ENCODE measurements at regions not wholly inside any gene's neighbourhood (a gene's known extent, or its start where the extent isn't known, plus 50 kb on each side); places are given as distances from the start of the nearest gene placed in this dataset.

DNA sequence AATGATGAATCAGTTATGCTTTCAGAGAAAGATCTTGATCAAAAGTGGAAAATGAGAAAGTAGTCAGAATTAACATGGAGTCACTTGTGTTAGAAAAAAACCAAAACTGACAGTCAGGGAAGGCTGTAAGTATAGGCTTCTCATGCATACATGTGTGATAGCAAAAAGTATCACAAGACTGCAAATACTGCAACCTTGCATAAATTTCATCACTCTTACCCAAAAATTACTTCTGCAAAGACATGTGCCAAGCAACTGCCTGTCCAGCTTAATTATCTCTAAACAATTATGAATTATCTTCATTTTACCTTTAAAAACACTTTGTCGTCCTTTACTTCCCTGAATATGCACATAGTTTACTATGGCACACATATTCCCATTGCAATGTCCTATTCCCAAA lies 2466.4 kb upstream of the PCDH20 start:
- H3K4me1 ChIP-seq = no peaks in the 10 kb centered on the region
- no peaks in the 10 kb centered on the region for H3K36me3 ChIP-seq
- no peak overlapping the region for H3K27ac ChIP-seq
- ATAC-seq (no peak), DNase-seq (no peak)
- no peaks in the 10 kb centered on the region for H3K27me3 ChIP-seq (ENCODE audit: low read depth)
- H3K4me3 ChIP-seq = no peak overlapping the region
- TF ChIP-seq, protein P1, sequence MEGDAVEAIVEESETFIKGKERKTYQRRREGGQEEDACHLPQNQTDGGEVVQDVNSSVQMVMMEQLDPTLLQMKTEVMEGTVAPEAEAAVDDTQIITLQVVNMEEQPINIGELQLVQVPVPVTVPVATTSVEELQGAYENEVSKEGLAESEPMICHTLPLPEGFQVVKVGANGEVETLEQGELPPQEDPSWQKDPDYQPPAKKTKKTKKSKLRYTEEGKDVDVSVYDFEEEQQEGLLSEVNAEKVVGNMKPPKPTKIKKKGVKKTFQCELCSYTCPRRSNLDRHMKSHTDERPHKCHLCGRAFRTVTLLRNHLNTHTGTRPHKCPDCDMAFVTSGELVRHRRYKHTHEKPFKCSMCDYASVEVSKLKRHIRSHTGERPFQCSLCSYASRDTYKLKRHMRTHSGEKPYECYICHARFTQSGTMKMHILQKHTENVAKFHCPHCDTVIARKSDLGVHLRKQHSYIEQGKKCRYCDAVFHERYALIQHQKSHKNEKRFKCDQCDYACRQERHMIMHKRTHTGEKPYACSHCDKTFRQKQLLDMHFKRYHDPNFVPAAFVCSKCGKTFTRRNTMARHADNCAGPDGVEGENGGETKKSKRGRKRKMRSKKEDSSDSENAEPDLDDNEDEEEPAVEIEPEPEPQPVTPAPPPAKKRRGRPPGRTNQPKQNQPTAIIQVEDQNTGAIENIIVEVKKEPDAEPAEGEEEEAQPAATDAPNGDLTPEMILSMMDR (IDR thresholded peaks at IDR 0.05) = no peak
- intact Hi-C loops (cut with DNase I) = no loop called here
- H3K9me3 ChIP-seq = no peaks in the 10 kb centered on the region

DNA sequence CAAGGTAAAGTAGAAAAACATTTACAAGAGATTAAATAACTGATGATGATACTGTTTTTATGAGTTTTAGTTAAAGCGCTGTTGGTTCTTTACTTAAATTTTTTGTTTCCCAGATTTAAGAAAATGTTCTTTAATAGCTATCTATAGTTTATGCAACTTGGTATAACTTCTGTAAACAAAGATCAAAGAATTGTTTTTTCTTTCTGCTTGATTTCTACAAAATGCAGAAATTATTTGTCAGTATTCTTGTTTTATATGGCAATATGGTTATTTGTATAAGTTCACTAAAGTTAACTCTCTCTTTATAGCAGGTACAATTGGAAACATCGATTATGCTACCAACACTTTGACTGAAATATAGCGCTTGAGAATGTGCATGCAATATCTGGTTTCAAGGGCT lies 2465.1 kb upstream of the PCDH20 start:
- Histone ChIP-seq H3K27ac (no peak overlapping the region), H3K4me3 (no peak overlapping the region), H3K27me3 (ENCODE audit: low read depth) (no peaks in the 10 kb centered on the region), H3K9me3 (no peaks in the 10 kb centered on the region), H3K4me1 (no peaks in the 10 kb centered on the region), H3K36me3 (no peaks in the 10 kb centered on the region)
- no peak for ATAC-seq
- no peak for DNase-seq
- TF ChIP-seq, protein P1 (IDR thresholded peaks at IDR 0.05) = no peak
- intact Hi-C loops (cut with DNase I) = no loop called here

DNA sequence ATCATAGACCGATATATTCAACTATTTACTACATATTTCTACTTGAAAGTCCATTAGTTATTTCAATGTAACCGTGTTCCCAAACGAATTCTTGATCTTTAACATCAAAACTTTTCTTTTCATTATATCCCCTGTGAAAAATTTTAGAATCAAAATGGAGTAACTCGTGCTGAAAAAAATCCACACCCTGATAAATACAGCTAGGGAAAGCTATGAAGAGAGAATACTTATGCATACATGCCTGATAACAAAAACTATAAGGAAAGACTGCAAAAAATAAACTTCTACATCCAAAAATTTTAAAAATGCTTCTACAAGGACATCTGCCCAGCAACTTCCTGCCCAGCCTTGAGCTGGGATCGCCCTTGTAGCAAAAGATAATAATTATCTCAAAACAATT lies 2458.3 kb upstream of the PCDH20 start:
- ATAC-seq (no peak), DNase-seq (no peak)
- no peak overlapping the region for H3K27ac ChIP-seq
- intact Hi-C loops (cut with DNase I) = no loop called here
- H3K36me3 ChIP-seq = no peaks in the 10 kb centered on the region
- no peaks in the 10 kb centered on the region for H3K27me3 ChIP-seq (ENCODE audit: low read depth)
- no peaks in the 10 kb centered on the region for H3K9me3 ChIP-seq
- H3K4me1 ChIP-seq = no peaks in the 10 kb centered on the region
- TF ChIP-seq, protein P1 (IDR thresholded peaks at IDR 0.05) = no peak
- H3K4me3 ChIP-seq = no peak overlapping the region

DNA sequence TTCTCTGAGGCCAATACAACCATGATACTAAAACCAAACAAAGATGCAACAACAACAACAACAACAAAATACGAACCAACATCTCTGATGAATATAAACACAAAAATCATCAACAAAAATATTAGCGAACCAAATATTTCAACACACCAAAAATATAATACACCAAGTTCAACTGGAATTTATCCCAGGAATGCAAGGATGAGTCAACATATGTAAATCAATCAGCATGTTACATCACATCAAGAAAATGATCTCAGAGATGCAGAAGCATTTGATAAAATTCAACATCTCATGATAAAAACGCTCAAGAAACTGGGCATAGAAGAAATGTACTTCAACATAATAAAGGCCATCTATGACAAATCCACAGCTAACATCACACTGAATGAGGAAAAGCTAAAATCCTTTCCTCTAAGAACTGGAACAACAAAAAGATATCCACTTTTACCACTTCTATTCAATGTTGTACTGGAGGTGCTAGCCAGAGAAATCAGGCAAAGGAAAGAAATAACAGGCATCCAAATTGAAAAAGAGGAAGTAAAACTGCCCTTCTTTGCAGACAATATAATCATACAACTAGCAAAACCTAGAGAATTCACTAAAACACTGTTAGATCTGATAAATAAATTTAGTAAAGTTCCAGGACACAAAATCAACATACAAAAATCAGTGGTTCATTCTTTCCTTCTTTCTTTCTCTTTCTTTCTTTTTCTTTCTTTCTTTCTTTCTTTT lies 2448.7 kb upstream of the PCDH20 start:
- Histone ChIP-seq H3K27ac (no peak overlapping the region), H3K4me3 (no peak overlapping the region), H3K9me3 (no peaks in the 10 kb centered on the region), H3K27me3 (ENCODE audit: low read depth) (no peaks in the 10 kb centered on the region), H3K36me3 (no peaks in the 10 kb centered on the region), H3K4me1 (no peaks in the 10 kb centered on the region)
- DNase-seq (no peak), ATAC-seq (no peak)
- TF ChIP-seq, protein P1 (IDR thresholded peaks at IDR 0.05) = no peak
- intact Hi-C loops (cut with DNase I) = no loop called here

DNA sequence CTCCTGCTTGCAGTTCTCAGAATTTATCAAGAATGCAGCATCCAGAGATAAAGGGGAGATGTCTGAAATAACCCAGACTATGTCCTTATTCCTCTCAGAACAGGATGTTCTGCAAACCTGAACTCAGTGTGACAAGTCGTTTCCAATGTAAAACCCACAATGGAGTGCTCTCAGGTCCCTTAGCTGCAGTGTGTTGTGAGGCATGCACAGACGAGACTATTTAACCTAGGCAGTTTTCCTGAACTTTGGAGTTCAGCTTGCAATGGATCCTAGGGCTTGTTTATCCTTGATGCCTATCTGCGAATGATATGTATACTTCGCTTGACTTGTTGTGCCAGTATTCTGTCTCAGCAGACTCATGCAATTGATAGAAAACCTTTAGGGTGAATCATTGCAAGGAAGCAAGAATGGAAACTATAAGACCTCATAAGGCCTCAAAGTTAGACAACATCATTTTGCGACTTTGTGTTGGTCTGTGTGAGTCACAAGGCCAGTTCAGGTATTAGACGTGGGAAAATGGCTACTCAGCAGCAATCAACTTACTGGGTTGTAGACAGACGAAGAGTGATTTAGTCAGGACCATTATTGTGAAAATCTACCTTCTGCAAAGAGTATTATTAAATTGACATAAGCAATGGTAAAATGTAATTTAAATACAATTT lies 2439.9 kb upstream of the PCDH20 start:
- TF ChIP-seq, protein P1 (IDR thresholded peaks at IDR 0.05) = no peak
- no peak overlapping the region for H3K27ac ChIP-seq
- H3K27me3 ChIP-seq (ENCODE audit: low read depth) = no peaks in the 10 kb centered on the region
- intact Hi-C loops (cut with DNase I) = no loop called here
- no peak for ATAC-seq
- no peaks in the 10 kb centered on the region for H3K9me3 ChIP-seq
- H3K4me3 ChIP-seq = no peak overlapping the region
- H3K36me3 ChIP-seq = no peaks in the 10 kb centered on the region
- H3K4me1 ChIP-seq = no peaks in the 10 kb centered on the region
- DNase-seq = no peak

Measured in lower lobe of right lung (tissue), 2 donors.